T-cell (primary cell): ENCODE measurements at regions not wholly inside any gene's neighbourhood (a gene's known extent, or its start where the extent isn't known, plus 50 kb on each side); places are given as distances from the start of the nearest gene placed in this dataset.
"Not testable (repeated sequence)": the region's sequence is repeated elsewhere in the genome, so short reads cannot be mapped to it uniquely, and the experiment has no call there.

ENCODE experiments used
- ATAC-seq, 4 experiments: fragments of 200-7000 bp in 3 of 4; fragments of 150-1000 bp in 1 of 4; cut with Tn5 transposase; replicated peaks in 1 of 4; 1 replicate in 3 of 4; 2 replicates in 1 of 4; pipeline ENCODE4 v1.10.0; 2021; ENCODE audit warnings: moderate library complexity in 3 of 4, mild to moderate bottlenecking in 2 of 4, moderate number of reproducible peaks in 1 of 4
- CTCF ChIA-PET, 2 donors: fragments of 300-600 bp; sonication (Branson Sonifier 250); formaldehyde crosslinking; loops; one replicate each; lab custom pipeline; 2022; ENCODE audit warnings: antibody characterized with exemption in 2 of 2; lab: Charles Lee
- POLR2A ChIA-PET, 2 donors: fragments of 300-600 bp; sonication (Branson Sonifier 250); formaldehyde crosslinking; loops; one replicate each; lab custom pipeline; 2022; ENCODE audit warnings: antibody characterized with exemption in 2 of 2; lab: Charles Lee
- DNase-seq, 35 experiments: peaks; one replicate each; pipeline versions ENCODE4 v3.0.0 to v3.0.0-alpha.2; 2013 to 2023
- H3K27ac ChIP-seq: one replicate; pipeline ENCODE4 v1.5.1; 2013; ENCODE audit warnings: low read length
- H3K27me3 ChIP-seq, 2 experiments: replicated peaks in 1 of 2; 1 replicate in 1 of 2; 2 replicates in 1 of 2; pipeline versions ENCODE4 v1.6.1 to v1.7.0; 2013; ENCODE audit warnings: low read length in 1 of 2, mixed read lengths in 1 of 2; ENCODE audit not compliant: control insufficient read depth in 2 of 2, insufficient read depth in 2 of 2; ENCODE audit errors: extremely low read depth in 1 of 2
- H3K36me3 ChIP-seq, 2 donors: 1 replicate in 1 of 2; 2 replicates in 1 of 2; pipeline versions ENCODE4 v1.6.1 to v1.7.0; 2013; ENCODE audit warnings: low read length in 1 of 2; ENCODE audit not compliant: control insufficient read depth in 2 of 2, insufficient read depth in 1 of 2; ENCODE audit errors: extremely low read depth in 1 of 2
- H3K4me1 ChIP-seq, 2 experiments: 1 replicate in 1 of 2; 2 replicates in 1 of 2; pipeline versions ENCODE4 v1.6.1 to v1.7.0; 2013; ENCODE audit warnings: low read length in 2 of 2, mixed read lengths in 1 of 2; ENCODE audit not compliant: insufficient read depth in 2 of 2, control insufficient read depth in 1 of 2; ENCODE audit errors: extremely low read depth in 1 of 2
- H3K4me3 ChIP-seq, 2 donors: 1 replicate in 1 of 2; 2 replicates in 1 of 2; pipeline versions ENCODE4 v1.5.1 to v1.7.0; 2013; ENCODE audit warnings: mild to moderate bottlenecking in 2 of 2, low read length in 1 of 2, moderate library complexity in 1 of 2; ENCODE audit not compliant: control insufficient read depth in 1 of 2; ENCODE audit errors: extremely low read depth in 1 of 2
- H3K9me3 ChIP-seq: 2 replicates; pipeline ENCODE4 v1.7.0; 2013
- H3K27ac Mint-ChIP-seq, 2 donors: one replicate each; pipeline ENCODE4 v1.8.0; 2020 to 2021; ENCODE audit warnings: mild to moderate bottlenecking in 2 of 2, mixed read lengths in 2 of 2
- H3K27me3 Mint-ChIP-seq, 2 donors: one replicate each; pipeline ENCODE4 v1.8.0; 2021 to 2022; ENCODE audit warnings: mixed read lengths in 2 of 2
- H3K36me3 Mint-ChIP-seq: one replicate; pipeline ENCODE4 v1.8.0; 2021; ENCODE audit warnings: mixed read lengths
- H3K4me1 Mint-ChIP-seq, 3 donors: one replicate each; pipeline ENCODE4 v1.8.0; 2020 to 2022; ENCODE audit warnings: mixed read lengths in 3 of 3, mild to moderate bottlenecking in 1 of 3
- H3K4me3 Mint-ChIP-seq, 3 donors: one replicate each; pipeline ENCODE4 v1.8.0; 2020 to 2022; ENCODE audit warnings: mild to moderate bottlenecking in 3 of 3, mixed read lengths in 3 of 3, moderate library complexity in 3 of 3
- H3K9me3 Mint-ChIP-seq, 3 donors: one replicate each; pipeline ENCODE4 v1.8.0; 2020 to 2022; ENCODE audit warnings: mixed read lengths in 3 of 3
- WGBS: methylation state at CpG from one replicate; pipeline ENCODE4 v1.1.5; 2013; ENCODE audit warnings: missing lambda C conversion rate; ENCODE audit not compliant: insufficient coverage; 5-methylcytosine and 5-hydroxymethylcytosine counted together

GRCh38 chr5:99510237-99510866 is 581.5 kb upstream of the CHD1 start:
- WGBS = no CpG with 5 or more reads among the region's 1 CpG
- H3K36me3 ChIP-seq, H3K27ac ChIP-seq, H3K36me3 Mint-ChIP-seq, H3K9me3 Mint-ChIP-seq, H3K4me3 Mint-ChIP-seq, H3K4me3 ChIP-seq, H3K4me1 Mint-ChIP-seq, ATAC-seq, DNase-seq, H3K4me1 ChIP-seq, H3K9me3 ChIP-seq, H3K27ac Mint-ChIP-seq, CTCF ChIA-PET, H3K27me3 Mint-ChIP-seq, POLR2A ChIA-PET, H3K27me3 ChIP-seq: not testable (repeated sequence)

DNA sequence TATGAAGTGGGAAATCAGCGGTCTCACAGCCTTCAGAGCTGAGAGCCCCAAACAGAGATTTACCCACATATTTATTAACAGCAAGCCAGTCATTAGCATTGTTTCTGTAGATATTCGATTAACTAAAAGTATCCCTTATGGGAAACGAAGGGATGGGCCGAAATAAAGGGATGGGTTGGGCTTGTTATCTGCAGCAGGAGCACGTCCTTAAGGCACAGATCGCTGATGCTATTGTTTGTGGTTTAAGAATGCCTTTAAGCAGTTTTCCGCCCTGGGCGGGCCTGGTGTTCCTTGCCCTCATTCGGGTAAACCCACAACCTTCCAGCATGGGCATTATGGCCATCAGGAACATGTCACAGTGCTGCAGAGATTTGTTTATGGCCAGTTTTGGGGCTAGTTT is 580.3 kb upstream of the CHD1 start:
- POLR2A ChIA-PET, CTCF ChIA-PET, H3K4me3 ChIP-seq, H3K27ac Mint-ChIP-seq, H3K36me3 ChIP-seq, DNase-seq, H3K9me3 Mint-ChIP-seq, H3K4me1 ChIP-seq, H3K27me3 Mint-ChIP-seq, H3K9me3 ChIP-seq, ATAC-seq, H3K36me3 Mint-ChIP-seq, H3K4me1 Mint-ChIP-seq, H3K27me3 ChIP-seq, H3K4me3 Mint-ChIP-seq, H3K27ac ChIP-seq: not testable (repeated sequence)
- WGBS = no CpG with 5 or more reads among the region's 9 CpGs

DNA sequence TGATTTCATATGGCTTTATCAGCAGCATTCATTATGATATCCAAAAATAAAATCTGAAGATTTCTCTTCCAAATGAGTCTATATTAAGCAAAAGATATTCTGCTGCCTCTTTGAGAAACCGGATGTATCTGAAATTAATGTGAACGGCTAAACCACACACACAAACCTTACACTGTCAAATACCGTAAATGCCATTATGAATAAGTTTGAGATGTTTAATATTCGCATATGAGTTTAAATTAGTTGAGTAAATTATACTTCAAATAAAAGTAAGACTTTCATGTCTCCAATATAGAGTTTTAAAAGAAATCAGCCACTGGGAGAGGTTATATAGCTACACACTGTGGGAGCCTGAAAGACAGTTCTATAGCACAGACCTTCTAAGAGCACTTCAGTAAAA is 566.6 kb upstream of the CHD1 start:
- H3K27me3 ChIP-seq, ATAC-seq, H3K4me1 ChIP-seq, H3K27ac ChIP-seq, H3K4me1 Mint-ChIP-seq, CTCF ChIA-PET, H3K27me3 Mint-ChIP-seq, H3K4me3 Mint-ChIP-seq, H3K9me3 ChIP-seq, H3K36me3 ChIP-seq, H3K36me3 Mint-ChIP-seq, H3K4me3 ChIP-seq, H3K9me3 Mint-ChIP-seq, POLR2A ChIA-PET, DNase-seq, H3K27ac Mint-ChIP-seq: not testable (repeated sequence)
- WGBS = no CpG with 5 or more reads among the region's 4 CpGs

GRCh38 chr5:99478450-99478849 is 549.6 kb upstream of the CHD1 start:
- H3K9me3 ChIP-seq, POLR2A ChIA-PET, H3K36me3 ChIP-seq, CTCF ChIA-PET, H3K27me3 ChIP-seq, H3K4me1 ChIP-seq, H3K36me3 Mint-ChIP-seq, H3K27ac Mint-ChIP-seq, ATAC-seq, H3K4me3 Mint-ChIP-seq, H3K4me3 ChIP-seq, H3K27me3 Mint-ChIP-seq, H3K4me1 Mint-ChIP-seq, H3K9me3 Mint-ChIP-seq, H3K27ac ChIP-seq, DNase-seq: not testable (repeated sequence)
- no CpG with 5 or more reads among the region's 2 CpGs for WGBS

- H3K36me3 Mint-ChIP-seq, POLR2A ChIA-PET, H3K27me3 ChIP-seq, H3K4me1 Mint-ChIP-seq, H3K27me3 Mint-ChIP-seq, H3K27ac ChIP-seq, H3K27ac Mint-ChIP-seq, CTCF ChIA-PET, DNase-seq, H3K4me3 Mint-ChIP-seq, H3K4me3 ChIP-seq, ATAC-seq, H3K9me3 Mint-ChIP-seq, H3K4me1 ChIP-seq, H3K9me3 ChIP-seq, H3K36me3 ChIP-seq: not testable (repeated sequence)
- no CpG with 5 or more reads among the region's 4 CpGs for WGBS
These were observed 544.5 kb upstream of the CHD1 start for GRCh38 chr5:99473328-99473727.

- H3K27ac Mint-ChIP-seq, H3K9me3 Mint-ChIP-seq, CTCF ChIA-PET, H3K36me3 ChIP-seq, H3K4me1 Mint-ChIP-seq, ATAC-seq, H3K27me3 ChIP-seq, H3K4me3 Mint-ChIP-seq, H3K27ac ChIP-seq, H3K4me3 ChIP-seq, H3K36me3 Mint-ChIP-seq, DNase-seq, H3K27me3 Mint-ChIP-seq, H3K9me3 ChIP-seq, POLR2A ChIA-PET, H3K4me1 ChIP-seq: not testable (repeated sequence)
- no CpG with 5 or more reads among the region's 4 CpGs for WGBS
These were observed 542.9 kb upstream of the CHD1 start for GRCh38 chr5:99471726-99472125.

- H3K27ac Mint-ChIP-seq, H3K4me1 Mint-ChIP-seq, H3K4me3 Mint-ChIP-seq, H3K36me3 Mint-ChIP-seq, H3K4me1 ChIP-seq, DNase-seq, H3K27me3 Mint-ChIP-seq, CTCF ChIA-PET, H3K9me3 Mint-ChIP-seq, H3K4me3 ChIP-seq, POLR2A ChIA-PET, H3K9me3 ChIP-seq, H3K27ac ChIP-seq, H3K27me3 ChIP-seq, H3K36me3 ChIP-seq, ATAC-seq: not testable (repeated sequence)
- no CpG with 5 or more reads among the region's 1 CpG for WGBS
These were observed 542.4 kb upstream of the CHD1 start for GRCh38 chr5:99471178-99471577.
